ENCODE measurements at regions not wholly inside any gene's neighbourhood (a gene's known extent, or its start where the extent isn't known, plus 50 kb on each side); places are given as distances from the start of the nearest gene placed in this dataset.

DNA sequence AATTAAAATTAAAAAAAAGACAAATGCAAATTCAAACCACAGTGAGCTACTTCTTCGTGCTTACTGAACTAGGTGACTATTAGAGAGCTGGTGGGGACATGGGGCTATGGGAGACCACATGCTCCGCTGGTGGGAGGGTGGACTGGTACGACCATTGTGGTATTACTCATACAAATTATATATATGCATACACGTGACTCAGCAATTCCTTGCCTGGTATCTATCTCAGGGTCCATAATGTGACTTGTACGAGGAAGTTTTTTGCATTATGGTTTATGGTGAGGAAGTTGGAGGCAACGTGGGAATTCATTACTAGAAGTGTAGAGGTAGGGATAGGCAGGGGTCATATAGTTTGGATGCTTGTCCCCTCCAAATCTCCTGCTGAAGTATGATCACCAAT lies 1112.7 kb downstream of the TYW1 start:
- H3K27ac ChIP-seq (ENCODE audit: low read length): no peak overlapping the region
- TF ChIP-seq, protein P1, sequence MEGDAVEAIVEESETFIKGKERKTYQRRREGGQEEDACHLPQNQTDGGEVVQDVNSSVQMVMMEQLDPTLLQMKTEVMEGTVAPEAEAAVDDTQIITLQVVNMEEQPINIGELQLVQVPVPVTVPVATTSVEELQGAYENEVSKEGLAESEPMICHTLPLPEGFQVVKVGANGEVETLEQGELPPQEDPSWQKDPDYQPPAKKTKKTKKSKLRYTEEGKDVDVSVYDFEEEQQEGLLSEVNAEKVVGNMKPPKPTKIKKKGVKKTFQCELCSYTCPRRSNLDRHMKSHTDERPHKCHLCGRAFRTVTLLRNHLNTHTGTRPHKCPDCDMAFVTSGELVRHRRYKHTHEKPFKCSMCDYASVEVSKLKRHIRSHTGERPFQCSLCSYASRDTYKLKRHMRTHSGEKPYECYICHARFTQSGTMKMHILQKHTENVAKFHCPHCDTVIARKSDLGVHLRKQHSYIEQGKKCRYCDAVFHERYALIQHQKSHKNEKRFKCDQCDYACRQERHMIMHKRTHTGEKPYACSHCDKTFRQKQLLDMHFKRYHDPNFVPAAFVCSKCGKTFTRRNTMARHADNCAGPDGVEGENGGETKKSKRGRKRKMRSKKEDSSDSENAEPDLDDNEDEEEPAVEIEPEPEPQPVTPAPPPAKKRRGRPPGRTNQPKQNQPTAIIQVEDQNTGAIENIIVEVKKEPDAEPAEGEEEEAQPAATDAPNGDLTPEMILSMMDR (IDR thresholded peaks at IDR 0.05; ENCODE audit: low read depth, low read length): no peak
- TF ChIP-seq EZH2phosphoT487 (IDR thresholded peaks at IDR 0.05; ENCODE audit: low read depth): no peak
- no peak overlapping the region for H3K4me2 ChIP-seq (ENCODE audit: low read length)
- H3K36me3 ChIP-seq (replicated peaks; ENCODE audit: low read depth, low read length): no peaks in the 10 kb centered on the region
- H3K4me3 ChIP-seq (ENCODE audit: low read length): no peak overlapping the region
- H3K4me1 ChIP-seq (ENCODE audit: low read length): no peaks in the 10 kb centered on the region
- no peaks in the 10 kb centered on the region for H3K9me3 ChIP-seq (ENCODE audit: insufficient read depth, low read length)
- H3K79me2 ChIP-seq (ENCODE audit: low read length): no peaks in the 10 kb centered on the region
- no peak overlapping the region for H2AFZ ChIP-seq (ENCODE audit: low read depth, low read length)
- no peaks in the 10 kb centered on the region for H4K20me1 ChIP-seq (ENCODE audit: insufficient read depth, low read length)
- H3K9ac ChIP-seq (ENCODE audit: low read length): no peak overlapping the region
- H3K27me3 ChIP-seq (ENCODE audit: low read depth, low read length): no peaks in the 10 kb centered on the region

DNA sequence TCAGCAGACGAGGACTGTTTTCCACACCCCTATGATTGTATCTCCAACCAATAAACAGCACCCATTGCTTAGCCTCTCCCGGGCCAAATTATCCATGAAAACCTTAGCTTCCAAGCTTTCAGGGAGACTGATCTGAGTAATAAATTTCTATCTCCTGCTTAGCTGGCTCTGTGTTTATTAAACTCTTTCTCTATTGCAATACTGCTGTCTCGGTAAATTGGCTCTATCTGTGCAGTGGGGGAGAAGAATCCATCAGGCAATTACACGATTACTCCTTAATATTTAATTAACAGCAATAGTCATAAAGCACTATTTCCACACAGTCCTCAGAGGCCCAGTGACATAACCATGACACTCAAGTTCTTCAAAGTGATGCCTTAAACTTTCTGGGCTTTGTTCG lies 1122.8 kb downstream of the TYW1 start:
- Histone ChIP-seq H3K36me3 (replicated peaks; ENCODE audit: low read depth, low read length) (no peaks in the 10 kb centered on the region), H3K9me3 (ENCODE audit: insufficient read depth, low read length) (peaks cover 6% of the 10 kb centered on the region; the same call in 1 of the 2 replicates), H3K27me3 (ENCODE audit: low read depth, low read length) (no peaks in the 10 kb centered on the region), H3K4me3 (ENCODE audit: low read length) (no peak overlapping the region), H3K4me1 (ENCODE audit: low read length) (no peaks in the 10 kb centered on the region), H3K9ac (ENCODE audit: low read length) (no peak overlapping the region), H2AFZ (ENCODE audit: low read depth, low read length) (no peak overlapping the region), H4K20me1 (ENCODE audit: insufficient read depth, low read length) (no peaks in the 10 kb centered on the region), H3K27ac (ENCODE audit: low read length) (no peak overlapping the region), H3K79me2 (ENCODE audit: low read length) (no peaks in the 10 kb centered on the region), H3K4me2 (ENCODE audit: low read length) (no peak overlapping the region)
- TF ChIP-seq EZH2phosphoT487 (IDR thresholded peaks at IDR 0.05; ENCODE audit: low read depth): no peak
- TF ChIP-seq, protein P1 (IDR thresholded peaks at IDR 0.05; ENCODE audit: low read depth, low read length): no peak

DNA sequence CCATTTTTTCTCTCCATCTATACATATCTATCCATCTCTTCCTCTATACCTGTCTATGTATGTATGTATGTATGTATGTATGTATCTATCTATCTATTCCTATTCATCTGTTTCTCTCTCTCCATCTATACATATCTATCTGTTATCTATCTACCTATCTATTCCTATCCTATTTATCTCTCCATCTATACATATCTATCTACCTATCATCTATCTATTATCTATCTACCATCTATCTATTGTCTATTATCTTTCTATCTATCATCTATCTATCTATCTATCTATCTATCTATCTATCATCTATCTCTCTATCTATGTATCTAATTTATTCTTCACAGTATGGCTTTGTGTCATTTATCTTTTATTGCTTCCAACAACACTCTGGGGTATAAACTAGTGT lies 1124.4 kb downstream of the TYW1 start:
- Histone ChIP-seq H3K4me1 (ENCODE audit: low read length) (no peaks in the 10 kb centered on the region), H3K4me3 (ENCODE audit: low read length) (no peak overlapping the region), H3K9me3 (ENCODE audit: insufficient read depth, low read length) (peaks cover 6% of the 10 kb centered on the region; the same call in 1 of the 2 replicates), H3K4me2 (ENCODE audit: low read length) (no peak overlapping the region), H3K27ac (ENCODE audit: low read length) (no peak overlapping the region), H2AFZ (ENCODE audit: low read depth, low read length) (no peak overlapping the region), H4K20me1 (ENCODE audit: insufficient read depth, low read length) (no peaks in the 10 kb centered on the region), H3K27me3 (ENCODE audit: low read depth, low read length) (no peaks in the 10 kb centered on the region), H3K9ac (ENCODE audit: low read length) (no peak overlapping the region), H3K79me2 (ENCODE audit: low read length) (no peaks in the 10 kb centered on the region), H3K36me3 (replicated peaks; ENCODE audit: low read depth, low read length) (no peaks in the 10 kb centered on the region)
- TF ChIP-seq, protein P1 (IDR thresholded peaks at IDR 0.05; ENCODE audit: low read depth, low read length): no peak
- TF ChIP-seq EZH2phosphoT487 (IDR thresholded peaks at IDR 0.05; ENCODE audit: low read depth): no peak

DNA sequence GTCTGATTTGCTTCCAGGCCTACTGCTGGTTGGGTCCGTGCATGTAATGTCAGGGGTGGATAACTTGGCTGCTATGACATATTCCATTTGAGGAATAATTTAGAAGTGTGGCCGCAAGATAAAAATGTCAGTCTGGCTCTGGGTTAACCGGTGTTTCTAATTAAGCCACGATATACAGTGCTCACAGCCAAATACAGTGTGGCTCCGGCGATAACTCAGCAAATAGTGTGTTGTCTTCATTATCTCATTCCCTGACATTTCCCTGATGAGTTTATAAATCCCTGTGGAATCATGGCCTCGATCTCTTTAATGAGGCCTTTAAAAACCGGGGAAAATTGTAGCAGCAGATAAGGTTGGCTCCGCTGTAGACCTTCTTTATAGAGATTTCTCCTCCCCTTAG lies 1125.0 kb downstream of the TYW1 start:
- Histone ChIP-seq H3K9me3 (ENCODE audit: insufficient read depth, low read length) (peaks cover 6% of the 10 kb centered on the region; the same call in 1 of the 2 replicates), H3K27me3 (ENCODE audit: low read depth, low read length) (no peaks in the 10 kb centered on the region), H3K79me2 (ENCODE audit: low read length) (no peaks in the 10 kb centered on the region), H3K27ac (ENCODE audit: low read length) (no peak overlapping the region), H3K9ac (ENCODE audit: low read length) (no peak overlapping the region), H3K4me1 (ENCODE audit: low read length) (no peaks in the 10 kb centered on the region), H4K20me1 (ENCODE audit: insufficient read depth, low read length) (no peaks in the 10 kb centered on the region), H3K4me2 (ENCODE audit: low read length) (no peak overlapping the region), H3K4me3 (ENCODE audit: low read length) (no peak overlapping the region), H2AFZ (ENCODE audit: low read depth, low read length) (no peak overlapping the region), H3K36me3 (replicated peaks; ENCODE audit: low read depth, low read length) (no peaks in the 10 kb centered on the region)
- no peak for TF ChIP-seq EZH2phosphoT487 (IDR thresholded peaks at IDR 0.05; ENCODE audit: low read depth)
- TF ChIP-seq, protein P1 (IDR thresholded peaks at IDR 0.05; ENCODE audit: low read depth, low read length): no peak

Measured in OCI-LY3 (cell line).